HFF-Myc (cell line): ENCODE measurements at regions not wholly inside any gene's neighbourhood (a gene's known extent, or its start where the extent isn't known, plus 50 kb on each side); places are given as distances from the start of the nearest gene placed in this dataset.

Experiments
- DNase-seq: peaks from one replicate; pipeline ENCODE4 v3.0.0-alpha.2; 2011; ENCODE audit warnings: low read depth; ENCODE audit errors: extremely low read depth
- H3K4me3 ChIP-seq: replicated peaks from 2 replicates; pipeline ENCODE4 v1.5.1; 2011; ENCODE audit warnings: low read depth, mild to moderate bottlenecking, control low read depth, low read length
- TF ChIP-seq, protein P1 (sequence below): IDR thresholded peaks from 2 replicates; pipeline ENCODE4 v1.5.1; 2012; ENCODE audit warnings: mild to moderate bottlenecking, low read depth, low read length, control low read depth; ENCODE audit errors: missing control alignments

- DNase-seq = no peak
- TF ChIP-seq, protein P1, sequence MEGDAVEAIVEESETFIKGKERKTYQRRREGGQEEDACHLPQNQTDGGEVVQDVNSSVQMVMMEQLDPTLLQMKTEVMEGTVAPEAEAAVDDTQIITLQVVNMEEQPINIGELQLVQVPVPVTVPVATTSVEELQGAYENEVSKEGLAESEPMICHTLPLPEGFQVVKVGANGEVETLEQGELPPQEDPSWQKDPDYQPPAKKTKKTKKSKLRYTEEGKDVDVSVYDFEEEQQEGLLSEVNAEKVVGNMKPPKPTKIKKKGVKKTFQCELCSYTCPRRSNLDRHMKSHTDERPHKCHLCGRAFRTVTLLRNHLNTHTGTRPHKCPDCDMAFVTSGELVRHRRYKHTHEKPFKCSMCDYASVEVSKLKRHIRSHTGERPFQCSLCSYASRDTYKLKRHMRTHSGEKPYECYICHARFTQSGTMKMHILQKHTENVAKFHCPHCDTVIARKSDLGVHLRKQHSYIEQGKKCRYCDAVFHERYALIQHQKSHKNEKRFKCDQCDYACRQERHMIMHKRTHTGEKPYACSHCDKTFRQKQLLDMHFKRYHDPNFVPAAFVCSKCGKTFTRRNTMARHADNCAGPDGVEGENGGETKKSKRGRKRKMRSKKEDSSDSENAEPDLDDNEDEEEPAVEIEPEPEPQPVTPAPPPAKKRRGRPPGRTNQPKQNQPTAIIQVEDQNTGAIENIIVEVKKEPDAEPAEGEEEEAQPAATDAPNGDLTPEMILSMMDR = no peak
- no peak overlapping the region for H3K4me3 ChIP-seq
These were observed 150.4 kb downstream of the JCAD start for GRCh38 chr10:29908962-29909361.

- DNase-seq = no peak
- H3K4me3 ChIP-seq = no peak overlapping the region
- TF ChIP-seq, protein P1 = no peak
These were observed 158.5 kb downstream of the JCAD start for GRCh38 chr10:29900865-29901264.

DNA sequence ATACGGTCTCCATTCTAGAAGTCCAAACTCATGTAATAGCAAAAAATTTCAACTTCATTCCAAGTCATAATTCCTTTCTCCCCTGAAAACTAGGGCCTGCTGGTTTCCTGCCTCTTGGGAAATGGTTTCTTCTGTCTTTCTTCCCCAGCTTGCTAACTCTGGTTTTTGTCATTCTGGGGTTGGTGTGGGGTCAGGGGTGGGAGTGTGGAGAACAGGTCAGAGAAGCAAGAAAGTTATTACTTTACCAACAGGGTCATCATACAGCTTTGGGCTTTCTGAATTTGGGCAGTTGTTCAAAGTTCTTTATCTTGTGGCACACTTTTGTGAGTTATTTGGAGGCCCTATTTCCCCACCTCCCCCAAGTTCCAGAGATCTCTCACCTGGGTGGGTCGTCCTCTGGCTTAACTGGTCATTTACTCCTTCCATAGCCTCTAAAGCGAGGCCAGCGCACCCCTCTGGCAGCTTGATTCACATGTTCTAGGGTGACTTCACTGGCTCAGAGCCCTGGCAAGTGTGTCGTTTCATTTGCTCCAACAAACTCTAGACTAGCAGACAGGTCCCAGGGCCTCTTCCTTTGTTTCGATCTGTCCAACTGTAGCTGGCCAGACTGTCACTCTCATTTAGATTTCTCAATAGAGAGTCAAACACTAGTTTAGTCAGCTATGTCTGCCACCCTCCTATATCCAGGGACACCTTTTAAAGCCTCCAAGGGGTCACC is 161.2 kb downstream of the JCAD start:
- TF ChIP-seq, protein P1 = no peak
- no peak overlapping the region for H3K4me3 ChIP-seq
- DNase-seq = no peak

- no peak for DNase-seq
- TF ChIP-seq, protein P1 = no peak
- H3K4me3 ChIP-seq = no peak overlapping the region
These were observed 162.0 kb downstream of the JCAD start for GRCh38 chr10:29897430-29897829.

- TF ChIP-seq, protein P1 = no peak
- DNase-seq = no peak
- H3K4me3 ChIP-seq = no peak overlapping the region
These were observed 163.3 kb downstream of the JCAD start for GRCh38 chr10:29896053-29896452.

DNA sequence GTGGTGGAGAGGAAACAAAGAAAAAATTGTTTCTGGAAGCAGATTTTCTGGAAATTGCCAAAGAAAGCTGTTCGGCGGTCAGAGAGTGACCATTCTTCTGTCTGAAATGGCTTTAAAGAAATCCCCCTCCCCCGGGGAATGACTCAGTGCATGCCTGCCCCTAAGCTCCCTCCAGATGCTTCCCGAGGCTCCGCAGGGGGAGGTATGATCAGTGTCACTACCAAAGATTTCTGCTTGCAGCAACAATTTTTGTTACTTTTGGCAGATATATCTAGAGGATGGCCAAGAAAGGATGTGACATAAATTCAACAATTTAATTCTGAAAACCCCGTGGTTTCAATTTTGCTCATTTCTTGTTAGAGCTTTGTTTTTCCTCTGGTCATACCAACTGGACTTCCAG is 163.9 kb downstream of the JCAD start:
- TF ChIP-seq, protein P1 = no peak
- no peak overlapping the region for H3K4me3 ChIP-seq
- peak; percentile 41 for DNase-seq

GRCh38 chr10:29888321-29888720 is 171.1 kb downstream of the JCAD start:
- TF ChIP-seq, protein P1 = no peak
- no peak for DNase-seq
- H3K4me3 ChIP-seq = no peak overlapping the region
